Right atrium auricular region (tissue), 2 donors: ENCODE measurements at regions not wholly inside any gene's neighbourhood (a gene's known extent, or its start where the extent isn't known, plus 50 kb on each side); places are given as distances from the start of the nearest gene placed in this dataset.

Source experiments
- DNase-seq: peaks from one replicate; pipeline ENCODE4 v3.0.0-alpha.2; 2019; ENCODE audit warnings: low spot score
- H3K27ac ChIP-seq, 2 donors: fragments of 200-600 bp; sonication (generic); 1 replicate in 1 of 2; 2 replicates in 1 of 2; pipeline ENCODE4 v1.5.1; 2016 to 2019
- H3K27me3 ChIP-seq, 2 donors: fragments of 200-600 bp; sonication (generic); one replicate each; pipeline versions ENCODE4 v1.5.1 to v1.6.0; 2017 to 2019
- H3K36me3 ChIP-seq: fragments of 200-600 bp; sonication (generic); one replicate; pipeline ENCODE4 v1.5.1; 2016
- H3K4me1 ChIP-seq, 2 donors: fragments of 200-600 bp; sonication (generic); one replicate each; pipeline versions ENCODE4 v1.5.1 to v1.6.0; 2017 to 2019
- H3K4me3 ChIP-seq, 2 donors: fragments of 200-600 bp; sonication (generic); 1 replicate in 1 of 2; 2 replicates in 1 of 2; pipeline ENCODE4 v1.5.1; 2017 to 2019; ENCODE audit warnings: mild to moderate bottlenecking in 1 of 2, moderate library complexity in 1 of 2
- H3K9me3 ChIP-seq, 2 donors: fragments of 200-600 bp; sonication (generic); one replicate each; pipeline ENCODE4 v1.5.1; 2019
- CTCF ChIP-seq, 2 donors: fragments of 200-600 bp; sonication (generic); IDR thresholded peaks; one replicate each; pipeline ENCODE4 v1.5.1; 2019; ENCODE audit warnings: antibody characterized with exemption in 2 of 2

- no peaks in the 10 kb centered on the region for H3K4me1 ChIP-seq
- no peaks in the 10 kb centered on the region for H3K9me3 ChIP-seq
- no peak overlapping the region for H3K4me3 ChIP-seq
- H3K27ac ChIP-seq, result no peak overlapping the region
- no peak for DNase-seq
- no peaks in the 10 kb centered on the region for H3K27me3 ChIP-seq
- TF ChIP-seq CTCF (IDR thresholded peaks at IDR 0.05), result no peak
- no peaks in the 10 kb centered on the region for H3K36me3 ChIP-seq
Observed at GRCh38 chr9:84212982-84213381, 127.6 kb downstream of the SLC28A3 start.

DNA sequence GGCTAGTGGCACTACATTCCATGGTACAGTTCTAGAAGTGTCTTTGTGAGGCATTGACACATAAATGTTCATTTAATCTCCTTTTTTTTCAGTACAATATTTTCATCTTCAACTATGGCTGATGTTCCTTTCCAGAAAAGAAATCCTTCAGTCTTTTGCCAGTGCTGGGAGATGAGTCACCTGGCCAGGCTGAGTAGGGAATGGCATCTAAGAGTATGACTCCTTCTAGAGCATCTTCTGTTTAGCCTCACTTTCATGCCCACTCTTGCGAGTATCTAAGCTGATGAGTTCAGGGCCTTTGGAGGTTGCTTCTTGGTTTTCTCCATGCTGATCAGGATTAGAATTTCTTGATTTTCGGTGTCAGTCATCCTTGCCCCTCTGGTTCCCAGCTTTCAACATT lies 124.4 kb downstream of the SLC28A3 start:
- no peaks in the 10 kb centered on the region for H3K27me3 ChIP-seq
- DNase-seq, result no peak
- no peaks in the 10 kb centered on the region for H3K4me1 ChIP-seq
- no peak overlapping the region for H3K27ac ChIP-seq
- no peaks in the 10 kb centered on the region for H3K36me3 ChIP-seq
- no peak overlapping the region for H3K4me3 ChIP-seq
- TF ChIP-seq CTCF (IDR thresholded peaks at IDR 0.05), result no peak
- no peaks in the 10 kb centered on the region for H3K9me3 ChIP-seq

- Histone ChIP-seq H3K36me3 (no peaks in the 10 kb centered on the region), H3K4me1 (no peaks in the 10 kb centered on the region), H3K9me3 (peaks cover 0 to 9% of the 10 kb centered on the region in 2 donors), H3K27me3 (no peaks in the 10 kb centered on the region), H3K4me3 (no peak overlapping the region), H3K27ac (no peak overlapping the region)
- DNase-seq, result no peak
- no peak for TF ChIP-seq CTCF (IDR thresholded peaks at IDR 0.05)
Observed at GRCh38 chr9:84218322-84218721, 122.2 kb downstream of the SLC28A3 start.

DNA sequence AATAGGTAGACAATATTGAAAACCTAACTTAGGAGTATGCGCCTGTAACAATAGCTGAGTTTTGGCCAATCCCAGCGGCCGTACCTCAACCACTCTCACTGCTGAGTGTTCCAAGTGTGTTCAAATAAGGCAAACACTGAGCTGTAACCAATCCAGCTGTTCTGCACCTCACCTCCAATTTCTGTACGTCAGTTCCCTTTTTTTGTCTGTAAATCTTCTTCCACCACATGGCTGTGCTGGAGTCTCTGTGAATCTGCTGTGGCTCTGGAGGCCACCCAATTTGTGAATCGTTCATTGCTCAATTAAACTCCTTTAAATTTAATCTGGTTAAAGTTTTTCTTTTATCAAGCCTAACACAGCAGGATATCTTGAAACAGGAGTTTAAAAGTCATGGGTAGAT lies 116.3 kb downstream of the SLC28A3 start:
- Histone ChIP-seq H3K27ac (no peak overlapping the region), H3K4me3 (no peak overlapping the region), H3K4me1 (no peaks in the 10 kb centered on the region), H3K36me3 (no peaks in the 10 kb centered on the region), H3K9me3 (peaks cover 0 to 9% of the 10 kb centered on the region in 2 donors), H3K27me3 (no peaks in the 10 kb centered on the region)
- TF ChIP-seq CTCF (IDR thresholded peaks at IDR 0.05), result no peak
- DNase-seq, result no peak
